HuH-7 (cell line): ENCODE measurements at regions not wholly inside any gene's neighbourhood (a gene's known extent, or its start where the extent isn't known, plus 50 kb on each side); places are given as distances from the start of the nearest gene placed in this dataset.

Experiments
- DNase-seq: peaks from one replicate; pipeline ENCODE4 v3.0.0; 2011; ENCODE audit warnings: low spot score

GRCh38 chr18:69216321-69216720 lies 184.4 kb upstream of the DOK6 start:
- DNase-seq, result no peak

- DNase-seq, result no peak
Measured at GRCh38 chr18:69217196-69218000, 183.3 kb upstream of the DOK6 start.

- DNase-seq, result no peak
Measured at GRCh38 chr18:69220529-69220928, 180.2 kb upstream of the DOK6 start.

DNA sequence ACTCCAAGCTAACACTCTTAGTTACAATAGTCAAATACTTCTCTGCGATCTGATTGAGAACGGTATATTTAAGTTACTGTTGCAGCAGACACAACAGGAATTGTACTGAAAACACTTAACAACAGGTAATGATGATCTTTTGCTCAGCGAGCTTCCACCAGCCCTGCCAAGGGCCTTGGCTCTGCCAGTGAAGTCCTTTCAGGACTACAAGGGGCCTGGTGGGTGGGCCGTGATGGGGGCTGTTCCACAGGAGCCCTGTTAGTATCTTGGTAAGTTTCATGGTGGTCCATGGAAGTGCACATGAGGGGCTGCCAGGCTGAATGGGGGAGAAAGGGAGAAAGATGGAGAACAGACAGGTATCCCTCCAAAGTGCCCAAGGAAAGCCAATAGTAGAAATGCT lies 178.6 kb upstream of the DOK6 start:
- no peak for DNase-seq

DNA sequence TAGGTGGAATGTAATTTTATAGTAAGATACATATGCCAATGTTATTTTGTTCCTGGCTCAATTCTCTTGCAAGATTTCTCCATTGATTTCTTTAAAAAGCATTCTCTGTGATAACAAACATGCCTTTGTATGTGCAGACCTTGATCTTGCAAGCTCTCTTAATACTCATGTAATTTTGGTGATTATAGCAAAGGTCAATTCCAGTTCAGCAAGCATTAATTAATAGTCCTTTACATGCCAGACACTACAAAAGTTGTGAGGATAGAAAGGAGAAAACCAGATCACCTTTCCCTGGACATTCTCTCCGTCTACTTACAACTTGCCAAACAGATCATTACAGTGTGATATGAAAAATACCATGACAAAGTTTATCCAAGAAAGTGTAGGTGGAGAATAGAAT lies 173.7 kb upstream of the DOK6 start:
- no peak for DNase-seq

GRCh38 chr18:69230204-69230603 lies 170.5 kb upstream of the DOK6 start:
- DNase-seq, result no peak

GRCh38 chr18:69233465-69234054 lies 167.1 kb upstream of the DOK6 start:
- no peak for DNase-seq

DNA sequence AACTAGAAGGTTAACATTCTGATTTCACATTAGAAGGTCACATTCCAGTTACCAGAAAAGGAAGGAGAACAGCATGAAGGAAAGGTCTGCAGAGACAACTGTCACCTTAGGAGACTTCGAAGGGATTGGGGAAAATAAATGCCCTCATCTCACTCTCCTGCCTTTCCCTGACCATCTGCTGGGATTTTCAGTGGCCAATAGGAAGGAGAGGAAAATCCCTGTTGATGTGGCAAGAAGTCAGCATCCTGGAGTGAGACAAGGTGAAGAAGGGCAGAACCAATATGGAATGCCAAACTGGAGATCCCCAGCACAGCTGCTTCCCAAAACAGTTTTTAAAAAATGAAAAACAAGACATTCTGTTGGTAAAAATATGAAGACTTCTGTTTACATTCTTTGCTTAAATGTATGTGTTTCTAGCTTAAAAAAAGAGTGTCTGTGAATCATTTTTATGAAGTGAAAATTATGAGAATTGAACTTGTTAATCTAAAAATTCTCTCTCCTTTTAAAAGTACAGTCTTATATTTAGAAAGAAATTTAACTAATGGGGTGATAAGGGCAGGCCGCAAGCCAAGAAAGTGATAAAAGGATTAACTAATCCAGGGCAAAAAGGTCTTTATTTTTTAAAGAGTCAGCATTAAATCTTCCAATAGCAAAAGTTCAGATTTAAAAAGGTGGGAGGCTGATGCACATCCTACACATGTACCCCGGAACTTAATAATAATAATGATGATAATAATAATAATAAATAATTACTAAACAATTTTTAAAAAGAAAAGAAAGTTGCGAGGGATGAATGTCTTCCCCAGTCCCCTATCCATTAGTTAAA lies 160.6 kb upstream of the DOK6 start:
- no peak for DNase-seq

- no peak for DNase-seq
Measured at GRCh38 chr18:69246027-69246426, 154.7 kb upstream of the DOK6 start.

GRCh38 chr18:69250305-69251151 lies 150.2 kb upstream of the DOK6 start:
- no peak for DNase-seq

DNA sequence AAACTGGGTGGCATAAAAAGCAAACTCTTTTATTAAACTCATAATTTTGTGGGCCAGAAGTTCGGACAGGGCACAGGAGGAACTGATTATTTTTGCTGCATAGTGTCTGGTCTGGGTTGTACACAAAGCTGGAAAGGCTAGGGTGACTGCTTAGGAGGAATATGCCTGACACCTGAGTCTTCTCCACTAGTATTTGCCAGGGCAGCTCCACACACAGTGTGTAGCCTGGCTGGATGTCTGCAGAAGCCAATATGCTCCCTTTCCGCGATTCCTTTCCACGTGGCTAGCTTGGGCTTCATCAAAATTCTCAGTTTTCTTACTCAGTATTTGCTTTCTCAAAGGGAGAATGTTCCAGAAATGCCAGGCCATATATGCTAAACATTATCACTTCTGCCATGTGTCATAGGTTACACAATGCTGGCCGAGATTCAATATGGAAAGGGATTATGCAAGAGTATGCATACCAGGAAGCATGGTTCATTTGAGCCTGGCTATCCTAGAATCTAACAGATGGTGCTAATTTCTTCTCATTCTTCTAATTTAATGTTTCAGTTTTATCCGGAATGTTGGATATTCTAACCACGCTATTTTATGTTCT lies 142.7 kb upstream of the DOK6 start:
- DNase-seq, result no peak

- no peak for DNase-seq
Measured at GRCh38 chr18:69259282-69259681, 141.4 kb upstream of the DOK6 start.

DNA sequence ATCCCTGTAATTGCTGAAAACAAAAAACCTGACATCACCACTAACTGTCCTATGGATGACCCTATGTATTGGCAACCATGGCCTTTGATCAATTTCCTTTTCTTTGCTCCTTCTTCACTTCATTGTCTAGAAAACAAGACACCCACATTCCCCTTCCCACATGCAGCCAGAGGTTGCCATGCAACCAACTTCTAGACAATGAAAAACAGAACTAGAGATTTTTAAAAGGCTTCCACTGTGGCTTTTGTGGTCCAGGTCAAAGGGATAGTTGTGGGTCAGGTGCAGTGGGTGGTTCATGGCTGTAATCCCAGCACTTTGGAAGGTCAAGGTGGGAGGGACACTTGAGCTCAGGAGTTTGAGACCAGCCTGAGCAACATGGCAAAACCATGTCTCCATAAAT lies 139.3 kb upstream of the DOK6 start:
- DNase-seq, result no peak

DNA sequence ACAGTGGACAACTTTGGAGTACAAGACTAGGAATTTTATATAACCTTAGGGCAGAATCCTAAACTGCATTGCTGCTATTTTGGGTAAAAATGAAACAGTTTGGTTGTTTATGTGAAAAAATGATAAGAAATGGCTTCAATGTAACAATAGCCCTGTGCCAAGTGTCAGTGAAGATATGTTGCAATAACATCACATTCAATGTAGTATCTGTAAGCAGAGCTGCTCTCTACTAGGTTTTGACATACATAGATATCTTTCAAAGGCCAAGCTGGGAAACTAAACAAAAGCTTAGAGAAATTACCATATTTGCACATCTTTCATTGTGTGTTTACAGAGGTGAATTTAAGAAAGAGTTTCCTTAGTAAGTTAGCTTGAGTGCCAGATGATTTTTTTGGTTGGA lies 135.0 kb upstream of the DOK6 start:
- DNase-seq, result no peak

DNA sequence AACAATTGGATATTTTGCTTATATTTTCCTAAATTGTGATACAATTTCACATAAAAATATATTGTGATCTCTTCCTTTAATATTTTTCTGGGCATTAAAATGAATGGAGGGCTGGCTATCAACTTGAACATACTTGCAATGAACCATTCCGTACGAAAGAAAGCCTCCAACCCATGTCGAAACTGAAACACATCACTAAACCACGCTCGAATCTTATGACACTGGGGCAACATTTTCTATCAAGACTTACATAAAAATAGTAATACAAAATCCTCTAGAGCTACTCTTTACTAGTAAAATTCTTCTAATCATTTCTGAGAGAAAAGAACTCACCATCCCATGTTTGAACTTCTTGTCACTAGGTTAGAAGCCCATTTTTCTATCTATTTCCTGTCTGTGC lies 132.8 kb upstream of the DOK6 start:
- no peak for DNase-seq

DNA sequence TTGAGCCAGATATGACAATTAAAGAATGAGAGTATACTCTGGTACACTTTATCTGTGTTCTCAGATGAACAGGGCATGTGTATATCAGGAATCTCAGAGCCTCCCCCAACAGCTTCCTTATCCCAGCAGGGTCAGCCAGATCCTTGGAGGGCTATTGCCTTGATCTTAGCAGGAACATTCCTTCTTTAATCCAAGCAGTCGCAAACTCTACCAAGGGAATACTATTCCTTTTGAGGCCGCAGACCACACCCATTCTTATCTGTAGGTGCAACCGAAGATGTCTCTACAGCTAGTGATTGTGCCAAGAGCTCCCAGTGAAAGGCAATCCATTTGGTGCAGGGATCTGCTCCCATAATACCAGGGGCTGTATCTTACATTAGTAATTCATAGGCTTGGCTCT lies 118.3 kb upstream of the DOK6 start:
- DNase-seq, result no peak

DNA sequence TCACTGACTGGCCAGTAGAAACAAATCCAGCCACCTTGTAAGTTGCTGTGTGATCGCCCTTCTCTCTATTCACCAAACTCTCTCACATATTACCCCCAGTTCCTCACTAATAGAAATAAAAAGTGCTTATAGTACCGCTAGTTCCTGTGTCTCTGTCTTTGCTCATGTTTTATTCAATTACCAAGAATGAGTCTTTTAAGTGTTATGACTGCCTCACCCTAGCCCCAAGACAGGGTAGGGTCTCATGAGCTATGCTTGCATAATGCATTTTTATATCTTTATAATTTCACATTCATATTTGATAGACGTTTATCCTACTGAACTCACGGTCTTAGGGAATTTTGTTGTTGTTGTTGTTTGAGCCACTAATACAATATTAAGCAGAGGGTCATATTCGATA lies 109.6 kb upstream of the DOK6 start:
- no peak for DNase-seq

DNA sequence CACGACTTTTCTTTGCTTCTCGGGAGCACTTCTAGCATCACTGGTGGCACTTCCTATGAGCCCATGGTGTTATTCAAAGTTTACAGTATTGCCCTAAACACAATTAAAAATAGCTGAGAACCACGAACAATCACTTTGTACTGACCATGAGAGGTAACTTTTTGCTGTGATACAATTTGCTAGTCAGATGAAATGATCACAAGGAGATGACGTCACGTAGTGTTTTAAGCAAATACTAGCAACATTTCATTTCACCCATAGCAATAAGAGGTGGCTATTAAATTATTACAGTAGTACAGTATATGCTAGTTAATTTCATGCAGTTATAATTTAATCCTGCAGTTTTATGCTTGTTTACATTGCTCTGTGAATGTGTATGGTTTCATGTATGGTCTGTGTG lies 108.9 kb upstream of the DOK6 start:
- DNase-seq, result no peak

DNA sequence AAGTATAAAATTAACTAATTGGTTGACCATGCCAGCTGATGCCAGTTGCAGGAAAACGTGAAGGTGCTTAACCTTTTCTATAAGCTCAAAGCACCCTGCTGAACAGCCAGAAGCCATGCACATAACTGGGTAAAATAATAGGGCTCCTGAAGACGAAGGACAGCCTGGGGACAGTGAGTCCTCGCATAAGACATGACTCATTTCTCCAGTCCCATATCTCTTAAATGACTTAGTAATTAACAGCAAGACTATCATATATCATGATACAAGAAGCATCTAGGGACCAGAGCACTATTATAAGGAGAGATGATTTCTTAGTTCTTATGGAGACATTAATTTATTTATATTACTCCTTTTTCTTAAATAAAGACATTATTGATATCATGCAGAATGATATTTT lies 100.5 kb upstream of the DOK6 start:
- no peak for DNase-seq

DNA sequence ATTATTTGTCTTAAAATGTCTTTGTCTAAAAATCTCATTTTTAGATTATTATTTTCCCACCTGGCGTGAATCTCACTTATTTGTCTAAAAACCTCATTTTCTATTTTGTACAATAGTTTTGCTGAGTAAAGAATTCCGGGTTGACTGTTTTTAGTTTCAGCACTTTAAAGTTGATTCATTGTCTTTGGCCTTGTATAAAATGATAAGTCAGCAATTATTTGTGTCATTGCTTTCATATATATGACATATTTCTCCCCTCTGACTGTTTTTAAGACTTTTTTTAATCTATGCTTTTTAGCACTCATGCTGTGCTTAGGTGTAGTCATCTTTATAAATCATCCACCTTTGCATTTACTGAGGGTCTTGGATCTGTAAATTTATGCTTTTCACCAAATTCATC lies 92.1 kb upstream of the DOK6 start:
- no peak for DNase-seq

DNA sequence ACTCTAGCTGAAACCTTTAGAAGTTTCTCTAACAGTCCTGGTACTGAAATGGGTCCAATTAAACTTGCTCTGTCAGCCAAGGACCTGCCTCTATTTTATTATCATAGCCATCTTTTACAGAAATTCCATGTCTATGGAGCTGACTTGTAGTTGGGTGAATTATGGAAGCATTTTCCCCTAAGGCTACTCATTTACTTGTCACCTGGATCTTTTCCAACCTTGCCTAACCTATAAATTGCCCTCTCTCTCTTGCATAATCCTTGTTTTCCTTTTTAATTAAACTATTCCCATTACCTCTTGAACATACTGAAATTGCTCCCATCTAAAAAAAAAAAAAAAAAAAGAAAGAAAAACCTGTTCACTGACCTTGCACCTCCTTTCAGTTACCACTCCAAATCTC lies 74.6 kb upstream of the DOK6 start:
- DNase-seq, result no peak

DNA sequence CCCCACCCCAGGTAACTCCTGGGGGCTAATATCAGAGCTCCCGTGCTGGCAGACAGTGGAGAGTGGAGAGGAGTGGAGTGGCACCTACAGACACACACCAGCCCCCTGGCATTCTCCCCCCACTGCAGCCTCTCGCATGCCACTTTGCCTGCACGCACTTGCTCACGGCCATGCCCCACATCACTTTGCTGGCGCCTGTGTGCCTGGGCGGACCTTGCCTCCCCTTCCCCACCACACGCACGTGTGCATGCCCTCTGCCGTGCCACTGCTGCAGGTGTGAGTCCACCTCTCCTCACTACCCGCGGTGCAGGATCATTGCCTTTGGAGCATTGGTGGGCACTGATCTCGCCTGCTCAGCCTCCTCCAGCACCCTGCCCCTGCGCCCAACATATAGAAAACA lies 72.6 kb upstream of the DOK6 start:
- DNase-seq, result no peak
